Thymus (tissue), 11 donors: ENCODE measurements at regions not wholly inside any gene's neighbourhood (a gene's known extent, or its start where the extent isn't known, plus 50 kb on each side); places are given as distances from the start of the nearest gene placed in this dataset.

Experiments
- DNase-seq, 9 donors: peaks; one replicate each; pipeline ENCODE4 v3.0.0-alpha.2; 2013; ENCODE audit warnings: low spot score in 9 of 9, low read depth in 6 of 9, missing footprints in 1 of 9
- H3K27ac ChIP-seq, 2 donors: one replicate each; pipeline ENCODE4 v1.5.1; 2013; ENCODE audit warnings: control low read depth in 1 of 2, low read depth in 1 of 2, low read length in 1 of 2, mild to moderate bottlenecking in 1 of 2, moderate library complexity in 1 of 2
- H3K27me3 ChIP-seq, 2 donors: one replicate each; pipeline ENCODE4 v1.5.1; 2013; ENCODE audit warnings: low read length in 1 of 2; ENCODE audit not compliant: control insufficient read depth in 2 of 2, insufficient read depth in 1 of 2
- H3K36me3 ChIP-seq, 2 donors: one replicate each; pipeline ENCODE4 v1.5.1; 2013; ENCODE audit warnings: low read length in 1 of 2, mild to moderate bottlenecking in 1 of 2, moderate library complexity in 1 of 2; ENCODE audit not compliant: control insufficient read depth in 2 of 2, insufficient read depth in 2 of 2
- H3K4me1 ChIP-seq, 2 donors: one replicate each; pipeline ENCODE4 v1.5.1; 2013; ENCODE audit warnings: low read length in 2 of 2; ENCODE audit not compliant: control insufficient read depth in 2 of 2, insufficient read depth in 2 of 2
- H3K4me3 ChIP-seq, 2 donors: one replicate each; pipeline ENCODE4 v1.5.1; 2013; ENCODE audit warnings: low read length in 2 of 2, control low read depth in 1 of 2, mild to moderate bottlenecking in 1 of 2
- H3K9me3 ChIP-seq, 2 donors: one replicate each; pipeline ENCODE4 v1.5.1; 2013; ENCODE audit warnings: low read length in 1 of 2, mild to moderate bottlenecking in 1 of 2; ENCODE audit not compliant: control insufficient read depth in 2 of 2, insufficient read depth in 1 of 2
- WGBS: extraction: QIAGEN DNeasy Blood & Tissue Kit; methylation state at CpG from one replicate; pipeline ENCODE4 v1.1.7; 2013; 5-methylcytosine and 5-hydroxymethylcytosine counted together
- donor health status: healthy.

DNA sequence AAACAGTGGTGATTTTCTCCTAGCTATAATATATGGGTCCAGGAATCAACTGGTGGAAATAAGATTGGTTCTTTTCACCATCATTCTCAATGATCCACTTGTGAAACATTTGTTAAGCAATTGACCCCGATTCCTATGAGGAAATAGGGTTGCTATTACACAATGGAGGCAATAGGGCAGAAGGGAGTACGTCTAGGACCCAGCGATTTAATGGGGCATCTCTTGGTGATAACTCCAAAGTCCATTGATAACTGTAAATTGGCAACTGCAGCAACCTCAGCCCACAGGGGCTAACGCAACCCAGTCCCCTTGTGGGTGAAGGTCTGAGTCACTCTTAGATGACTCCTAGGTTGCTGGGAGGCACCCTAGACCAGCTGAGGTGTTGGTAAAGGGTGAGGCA is 62.5 kb upstream of the BARHL2 start:
- Histone ChIP-seq H3K36me3 (no peaks in the 10 kb centered on the region), H3K9me3 (no peaks in the 10 kb centered on the region), H3K4me3 (no peak overlapping the region), H3K27ac (no peak overlapping the region), H3K4me1 (no peaks in the 10 kb centered on the region), H3K27me3 (peaks cover 0 to 2% of the 10 kb centered on the region in 2 donors)
- DNase-seq, result no peak
- WGBS, result 95% methylated on average over 4 of the region's 4 CpGs

DNA sequence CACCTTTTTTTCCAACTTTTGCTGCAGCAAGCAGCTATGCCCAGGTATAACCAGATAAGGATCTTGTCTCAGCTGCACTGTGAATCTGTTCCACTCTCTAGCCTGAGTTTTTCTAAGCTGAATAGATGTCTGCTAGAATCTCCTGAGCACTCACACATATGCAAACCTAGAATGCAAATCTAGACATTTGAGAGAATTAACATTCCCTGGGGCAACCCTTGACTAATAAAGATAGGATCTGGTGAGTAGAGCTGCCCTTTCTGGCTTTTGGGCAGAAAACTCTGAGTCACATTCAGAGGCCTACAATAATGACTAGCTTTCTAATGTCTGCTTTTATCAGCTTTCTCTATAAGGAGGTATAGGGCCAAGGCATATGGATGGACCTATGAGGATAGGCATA is 61.4 kb upstream of the BARHL2 start:
- Histone ChIP-seq H3K9me3 (no peaks in the 10 kb centered on the region), H3K36me3 (no peaks in the 10 kb centered on the region)

DNA sequence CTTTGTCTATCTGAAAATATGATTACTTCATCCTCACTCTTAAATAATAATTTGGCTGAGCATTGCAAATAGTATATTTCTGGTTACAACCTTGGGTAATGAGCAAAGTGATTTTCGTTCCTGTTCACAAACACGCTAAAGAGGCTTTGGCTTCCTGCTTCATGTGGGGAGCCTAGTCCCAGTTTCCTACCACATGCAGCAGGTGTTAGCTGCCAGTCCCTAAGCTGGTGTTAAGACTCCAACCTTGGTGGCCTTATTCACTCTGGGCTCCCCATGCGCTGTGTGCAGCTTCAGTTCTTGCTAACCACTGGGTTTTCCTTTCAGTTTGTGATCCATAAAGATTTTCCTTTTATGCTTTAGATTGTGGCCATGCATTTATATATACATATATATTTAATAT is 56.7 kb upstream of the BARHL2 start:
- Histone ChIP-seq H3K27me3 (no peaks in the 10 kb centered on the region), H3K9me3 (no peaks in the 10 kb centered on the region), H3K27ac (no peak overlapping the region), H3K4me3 (no peak overlapping the region), H3K36me3 (no peaks in the 10 kb centered on the region), H3K4me1 (no peaks in the 10 kb centered on the region)
- WGBS, result 66% methylated on average over 3 of the region's 3 CpGs
- no peak for DNase-seq

More for the DNA sequence above, 61.4 kb upstream of the BARHL2 start:
- H3K27ac ChIP-seq, result no peak overlapping the region
- H3K27me3 ChIP-seq, result peaks cover 0 to 2% of the 10 kb centered on the region in 2 donors
- DNase-seq, result no peak
- no peaks in the 10 kb centered on the region for H3K4me1 ChIP-seq
- H3K4me3 ChIP-seq, result no peak overlapping the region

DNA sequence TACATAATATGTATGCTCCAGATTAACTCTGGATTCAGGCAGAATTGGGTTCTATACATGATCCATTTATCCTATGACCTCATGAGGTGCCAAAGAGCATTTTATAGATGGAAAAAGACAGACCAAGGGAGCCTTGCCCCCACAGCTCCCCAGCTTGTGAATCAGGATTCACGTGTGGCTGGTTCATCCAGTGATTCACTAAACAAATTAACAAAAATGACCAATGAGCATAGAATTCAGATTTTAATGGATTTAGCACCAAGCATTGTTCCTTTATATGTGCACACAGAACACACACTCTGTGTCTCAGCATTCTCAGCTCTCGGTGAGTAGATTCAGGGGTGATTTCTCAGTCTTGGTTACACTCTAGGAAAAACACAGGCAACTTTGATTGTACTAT is 51.7 kb upstream of the BARHL2 start:
- Histone ChIP-seq H3K4me1 (no peaks in the 10 kb centered on the region), H3K4me3 (no peak overlapping the region), H3K36me3 (no peaks in the 10 kb centered on the region), H3K9me3 (no peaks in the 10 kb centered on the region), H3K27ac (no peak overlapping the region), H3K27me3 (no peaks in the 10 kb centered on the region)
- 88% methylated on average over 2 of the region's 2 CpGs for WGBS
- DNase-seq, result no peak

DNA sequence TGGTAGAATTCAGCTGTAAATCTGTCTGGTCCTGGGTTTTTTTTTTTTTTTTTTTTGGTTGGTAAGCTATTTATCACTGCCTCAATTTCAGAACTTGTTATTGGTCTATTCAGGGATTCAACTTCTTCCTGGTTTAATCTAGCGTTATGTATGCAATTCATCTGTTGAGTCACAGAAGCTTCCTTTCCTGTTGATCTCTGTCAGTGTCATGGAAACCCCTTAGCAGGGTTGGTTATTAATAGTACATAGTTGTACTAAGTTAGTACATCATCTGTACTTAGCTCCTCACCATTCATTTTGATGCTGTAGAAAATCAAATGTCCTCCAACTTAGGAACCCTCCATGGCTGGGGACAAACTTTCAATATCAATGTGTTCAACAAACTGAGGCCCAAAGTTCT is 51.0 kb upstream of the BARHL2 start:
- no peaks in the 10 kb centered on the region for H3K27me3 ChIP-seq
- no peaks in the 10 kb centered on the region for H3K4me1 ChIP-seq
- no peaks in the 10 kb centered on the region for H3K9me3 ChIP-seq
- no peak overlapping the region for H3K4me3 ChIP-seq
- H3K27ac ChIP-seq, result no peak overlapping the region
- H3K36me3 ChIP-seq, result no peaks in the 10 kb centered on the region
- WGBS, result 96% methylated on average over 1 of the region's 1 CpG
- DNase-seq, result no peak
